Parathyroid adenoma (tissue), 2 donors: ENCODE measurements at regions not wholly inside any gene's neighbourhood (a gene's known extent, or its start where the extent isn't known, plus 50 kb on each side); places are given as distances from the start of the nearest gene placed in this dataset.

ENCODE experiments used
- H2AFZ ChIP-seq: fragments of 300-600 bp; sonication (generic); one replicate; pipeline ENCODE4 v1.7.0; 2017; ENCODE audit warnings: antibody characterized with exemption, mild to moderate bottlenecking
- H3K27ac ChIP-seq: fragments of 300-600 bp; sonication (generic); one replicate; pipeline ENCODE4 v1.7.0; 2017
- H3K27me3 ChIP-seq: fragments of 300-600 bp; sonication (generic); one replicate; pipeline ENCODE4 v1.7.0; 2017; ENCODE audit warnings: low read length; ENCODE audit not compliant: control insufficient read depth, insufficient read depth
- H3K36me3 ChIP-seq: fragments of 300-600 bp; sonication (generic); one replicate; pipeline ENCODE4 v1.7.0; 2017; ENCODE audit warnings: low read length; ENCODE audit not compliant: control insufficient read depth, insufficient read depth
- H3K4me1 ChIP-seq: fragments of 300-600 bp; sonication (generic); one replicate; pipeline ENCODE4 v1.7.0; 2017; ENCODE audit warnings: control low read depth
- H3K4me2 ChIP-seq: fragments of 300-600 bp; sonication (generic); one replicate; pipeline ENCODE4 v1.7.0; 2017; ENCODE audit warnings: low read length
- H3K4me3 ChIP-seq: fragments of 300-600 bp; sonication (generic); one replicate; pipeline ENCODE4 v1.7.0; 2017; ENCODE audit warnings: low read depth, low read length
- H3K79me2 ChIP-seq: fragments of 300-600 bp; sonication (generic); one replicate; pipeline ENCODE4 v1.7.0; 2017; ENCODE audit warnings: control low read depth
- H3K9ac ChIP-seq: fragments of 300-600 bp; sonication (generic); one replicate; pipeline ENCODE4 v1.7.0; 2017; ENCODE audit warnings: mild to moderate bottlenecking
- H3K9me3 ChIP-seq: fragments of 300-600 bp; sonication (generic); one replicate; pipeline ENCODE4 v1.7.0; 2017; ENCODE audit warnings: low read length; ENCODE audit not compliant: control insufficient read depth
- TF ChIP-seq, protein P1 (sequence below): fragments of 300-600 bp; sonication (generic); IDR thresholded peaks from one replicate; pipeline ENCODE4 v1.7.0; 2017; ENCODE audit warnings: antibody characterized with exemption, mild to moderate bottlenecking
- donor health status: primary hyperparathyroidism.

DNA sequence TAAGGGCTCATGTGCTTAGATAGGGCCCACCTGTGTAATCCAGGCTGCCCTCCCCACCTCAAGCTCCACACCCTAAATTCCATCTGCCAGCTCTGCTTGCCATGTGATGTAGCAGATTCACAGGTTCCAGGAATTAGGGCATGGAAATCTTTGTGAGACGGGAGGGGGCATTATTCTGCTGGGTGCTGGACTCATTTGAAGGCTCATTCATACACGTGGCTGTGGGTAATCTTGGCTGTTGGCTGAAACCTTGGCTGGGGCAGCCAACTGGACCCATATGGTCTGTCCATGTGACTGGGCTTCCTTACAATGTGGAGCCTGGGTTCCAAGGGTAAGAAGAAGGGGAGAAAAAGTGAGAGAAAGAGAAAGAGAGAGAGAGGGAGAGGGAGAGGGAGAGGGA is 115.1 kb downstream of the CYLD start:
- H3K9ac ChIP-seq = no peak overlapping the region
- no peaks in the 10 kb centered on the region for H3K4me1 ChIP-seq
- no peaks in the 10 kb centered on the region for H3K79me2 ChIP-seq
- H3K9me3 ChIP-seq = no peaks in the 10 kb centered on the region
- TF ChIP-seq, protein P1, sequence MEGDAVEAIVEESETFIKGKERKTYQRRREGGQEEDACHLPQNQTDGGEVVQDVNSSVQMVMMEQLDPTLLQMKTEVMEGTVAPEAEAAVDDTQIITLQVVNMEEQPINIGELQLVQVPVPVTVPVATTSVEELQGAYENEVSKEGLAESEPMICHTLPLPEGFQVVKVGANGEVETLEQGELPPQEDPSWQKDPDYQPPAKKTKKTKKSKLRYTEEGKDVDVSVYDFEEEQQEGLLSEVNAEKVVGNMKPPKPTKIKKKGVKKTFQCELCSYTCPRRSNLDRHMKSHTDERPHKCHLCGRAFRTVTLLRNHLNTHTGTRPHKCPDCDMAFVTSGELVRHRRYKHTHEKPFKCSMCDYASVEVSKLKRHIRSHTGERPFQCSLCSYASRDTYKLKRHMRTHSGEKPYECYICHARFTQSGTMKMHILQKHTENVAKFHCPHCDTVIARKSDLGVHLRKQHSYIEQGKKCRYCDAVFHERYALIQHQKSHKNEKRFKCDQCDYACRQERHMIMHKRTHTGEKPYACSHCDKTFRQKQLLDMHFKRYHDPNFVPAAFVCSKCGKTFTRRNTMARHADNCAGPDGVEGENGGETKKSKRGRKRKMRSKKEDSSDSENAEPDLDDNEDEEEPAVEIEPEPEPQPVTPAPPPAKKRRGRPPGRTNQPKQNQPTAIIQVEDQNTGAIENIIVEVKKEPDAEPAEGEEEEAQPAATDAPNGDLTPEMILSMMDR = no peak
- no peak overlapping the region for H3K4me3 ChIP-seq
- no peak overlapping the region for H3K4me2 ChIP-seq
- H2AFZ ChIP-seq = no peak overlapping the region
- H3K27me3 ChIP-seq = no peaks in the 10 kb centered on the region
- H3K27ac ChIP-seq = no peak overlapping the region
- H3K36me3 ChIP-seq = no peaks in the 10 kb centered on the region

DNA sequence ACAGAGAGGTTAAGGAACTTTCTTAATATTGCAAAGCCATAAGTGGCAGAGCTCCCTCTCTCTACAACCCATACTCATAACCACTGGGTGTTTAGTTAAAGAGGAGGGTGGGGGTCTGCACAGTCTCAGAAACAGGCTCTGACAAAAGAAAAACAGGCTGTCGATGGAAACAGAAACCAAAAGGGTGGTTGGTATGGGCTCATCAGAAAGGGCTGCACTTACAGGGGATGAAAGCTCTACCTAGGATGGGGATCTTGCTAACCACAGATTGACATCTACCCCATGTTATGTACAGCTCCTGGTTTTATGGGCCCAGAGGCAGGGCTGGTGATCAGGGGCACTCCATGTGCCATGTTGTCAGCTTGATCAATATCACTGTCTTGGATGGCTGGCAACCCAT is 111.4 kb downstream of the CYLD start:
- Histone ChIP-seq H3K9me3 (no peaks in the 10 kb centered on the region), H3K79me2 (no peaks in the 10 kb centered on the region), H3K27ac (no peak overlapping the region), H3K4me3 (no peak overlapping the region), H2AFZ (no peak overlapping the region), H3K36me3 (no peaks in the 10 kb centered on the region), H3K27me3 (no peaks in the 10 kb centered on the region), H3K9ac (no peak overlapping the region), H3K4me2 (no peak overlapping the region), H3K4me1 (no peaks in the 10 kb centered on the region)
- TF ChIP-seq, protein P1 = no peak
